H1 (cell line): ENCODE measurements at regions not wholly inside any gene's neighbourhood (a gene's known extent, or its start where the extent isn't known, plus 50 kb on each side); places are given as distances from the start of the nearest gene placed in this dataset.

Experiments used
- CTCF ChIP-seq, 3 experiments: IDR thresholded peaks; 1 replicate in 2 of 3; 2 replicates in 1 of 3; pipeline versions ENCODE4 v1.5.1 to v1.6.1; 2011; ENCODE audit warnings: low read length in 3 of 3, mild to moderate bottlenecking in 3 of 3, inconsistent platforms in 2 of 3, low read depth in 1 of 3, moderate library complexity in 1 of 3; ENCODE audit not compliant: insufficient read depth in 1 of 3; ENCODE audit errors: control extremely low read depth in 1 of 3

GRCh38 chr6:22045261-22045912 lies 251.4 kb downstream of the PRL start (continued):
- no peak for TF ChIP-seq CTCF (IDR thresholded peaks at IDR 0.05; ENCODE audit: control extremely low read depth in 1 of 3, insufficient read depth in 1 of 3, low read depth in 1 of 3, low read length in 3 of 3)
